ENCODE measurements at regions not wholly inside any gene's neighbourhood (a gene's known extent, or its start where the extent isn't known, plus 50 kb on each side); places are given as distances from the start of the nearest gene placed in this dataset.
A peak's percentile ranks its signal among the peaks of the same experiment; 100 is the strongest.
"Not testable (repeated sequence)": the region's sequence is repeated elsewhere in the genome, so short reads cannot be mapped to it uniquely, and the experiment has no call there.

DNA sequence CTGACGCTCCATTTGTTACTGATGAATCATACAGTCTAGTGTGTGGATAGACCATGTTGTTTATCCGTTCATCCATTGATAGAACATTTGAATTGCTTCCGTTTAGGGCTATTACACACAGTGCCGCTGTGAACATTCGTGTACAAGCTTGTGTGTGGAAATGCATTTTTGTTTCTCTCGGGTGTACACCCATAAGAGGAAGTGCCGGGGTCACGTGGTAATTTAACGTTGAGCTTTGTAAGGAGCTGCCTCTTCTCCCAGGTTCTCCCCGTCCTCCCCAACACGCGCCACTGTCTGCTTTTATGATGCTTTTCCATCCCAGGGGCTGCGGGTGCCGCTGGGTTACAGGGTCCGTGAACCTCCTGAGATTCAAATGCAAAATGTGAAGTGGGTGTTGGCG is 142.3 kb downstream of the IGLL1 start:
- DNase-seq (ENCODE audit: low read depth, low spot score) = no peak

- DNase-seq (ENCODE audit: low read depth, low spot score) = not testable (repeated sequence)
Measured at GRCh38 chr22:23437107-23437395, 143.0 kb downstream of the IGLL1 start.

DNA sequence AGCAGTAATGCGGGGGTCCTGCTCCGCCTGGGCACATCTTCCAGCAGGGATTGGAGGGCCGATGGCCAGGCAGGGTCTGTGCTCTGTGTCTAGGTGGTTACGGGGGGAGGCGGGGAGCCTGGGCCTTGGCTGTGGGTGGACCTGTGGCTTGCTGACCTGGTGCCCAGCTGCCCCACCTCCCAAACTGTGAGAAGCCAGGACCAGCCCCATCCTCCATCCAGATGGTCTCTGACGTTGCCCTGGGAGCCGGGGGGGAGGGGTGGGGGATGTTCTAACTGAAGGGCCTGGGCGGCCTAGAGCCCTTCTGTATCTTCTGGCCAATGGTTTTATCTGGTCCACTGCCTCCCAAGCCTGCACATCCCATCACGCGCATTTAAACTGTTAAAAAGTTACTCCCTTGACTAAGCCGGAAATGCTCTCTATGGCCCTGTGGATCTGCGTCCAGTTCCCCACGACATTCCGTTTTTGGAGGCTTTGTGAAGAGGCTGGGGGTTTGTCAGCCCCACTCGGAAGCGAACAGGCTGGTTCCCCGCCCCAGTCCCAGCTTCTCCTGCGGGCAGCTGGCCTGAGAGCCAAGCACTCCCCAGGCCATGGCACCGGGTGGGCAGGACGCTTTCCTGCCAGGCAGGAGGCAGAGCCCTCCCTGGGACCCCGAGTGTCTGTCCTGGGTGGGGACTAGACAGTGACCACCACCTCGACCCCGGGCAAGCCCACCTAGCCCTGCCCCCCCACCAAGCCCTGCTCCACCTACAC is 143.6 kb downstream of the IGLL1 start:
- DNase-seq (ENCODE audit: low read depth, low spot score) = not testable (repeated sequence)

GRCh38 chr22:23435186-23435585 is 144.9 kb downstream of the IGLL1 start:
- DNase-seq (ENCODE audit: low read depth, low spot score) = not testable (repeated sequence)

- DNase-seq (ENCODE audit: low read depth, low spot score) = not testable (repeated sequence)
Measured at GRCh38 chr22:23434198-23434830, 145.8 kb downstream of the IGLL1 start.

- not testable (repeated sequence) for DNase-seq (ENCODE audit: low read depth, low spot score)
Measured at GRCh38 chr22:23433127-23434005, 146.7 kb downstream of the IGLL1 start.

- DNase-seq (ENCODE audit: low read depth, low spot score) = not testable (repeated sequence)
Measured at GRCh38 chr22:23432719-23433118, 147.4 kb downstream of the IGLL1 start.

DNA sequence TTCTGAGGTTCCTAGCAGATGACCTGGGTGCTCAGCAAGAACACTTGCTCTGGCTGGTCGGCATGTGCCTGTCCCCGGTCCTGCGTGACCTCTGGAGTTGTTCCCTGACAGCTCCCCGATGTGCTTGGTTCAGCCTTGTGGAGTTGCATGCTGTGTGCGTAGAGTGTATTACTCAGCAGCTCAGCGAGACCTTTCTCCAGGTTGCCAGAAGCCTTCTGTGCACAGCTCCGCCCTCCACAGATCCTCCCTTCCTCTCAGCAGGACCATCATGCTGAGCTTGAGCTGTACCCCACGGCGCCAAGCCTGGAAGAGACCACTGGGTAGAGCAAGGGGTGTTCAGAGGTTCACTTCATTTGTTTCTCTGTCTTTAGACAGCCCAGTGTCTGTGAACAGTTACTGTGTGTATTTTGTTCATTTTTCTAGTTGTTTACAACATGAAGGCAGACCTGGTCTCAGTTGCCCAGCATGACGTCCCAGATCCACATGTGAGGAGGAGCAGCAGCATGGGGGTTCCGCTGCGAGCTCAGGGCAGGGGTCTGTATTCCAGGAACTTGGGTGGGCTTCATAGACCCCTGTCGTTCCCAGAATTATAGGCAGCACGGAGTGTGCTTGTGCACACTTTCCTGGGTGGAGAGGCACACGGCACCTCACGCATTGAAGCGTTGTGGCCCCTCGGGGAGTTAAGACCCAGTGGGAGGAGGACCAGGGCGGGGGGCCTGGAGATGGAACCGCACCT is 148.6 kb downstream of the IGLL1 start:
- DNase-seq (ENCODE audit: low read depth, low spot score) = peak; percentile 99

DNA sequence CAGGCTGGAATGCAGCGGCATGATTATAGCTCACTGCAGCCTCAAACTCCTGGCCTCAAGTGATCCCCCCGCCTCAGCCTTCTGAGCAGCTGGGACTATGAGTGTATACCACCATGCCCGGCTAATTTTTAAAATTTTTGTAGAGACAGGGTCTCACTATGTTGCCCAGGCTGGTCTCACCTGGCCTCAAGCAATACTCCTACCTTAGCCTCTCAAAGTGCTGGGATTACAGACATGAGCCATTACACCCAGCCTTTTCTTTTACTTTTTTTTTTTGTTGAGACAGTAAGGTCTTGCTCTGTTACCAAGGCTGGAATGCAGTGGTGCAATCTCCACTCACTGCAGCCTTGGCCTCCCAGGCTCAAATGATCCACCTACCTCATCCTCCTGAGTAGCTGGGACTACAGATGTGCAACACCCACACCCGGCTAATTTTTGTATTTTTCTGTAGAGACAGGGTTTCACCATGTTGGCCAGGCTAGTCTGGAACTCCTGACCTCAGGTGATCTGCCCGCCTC is 155.5 kb downstream of the IGLL1 start:
- DNase-seq (ENCODE audit: low read depth, low spot score) = not testable (repeated sequence)

DNA sequence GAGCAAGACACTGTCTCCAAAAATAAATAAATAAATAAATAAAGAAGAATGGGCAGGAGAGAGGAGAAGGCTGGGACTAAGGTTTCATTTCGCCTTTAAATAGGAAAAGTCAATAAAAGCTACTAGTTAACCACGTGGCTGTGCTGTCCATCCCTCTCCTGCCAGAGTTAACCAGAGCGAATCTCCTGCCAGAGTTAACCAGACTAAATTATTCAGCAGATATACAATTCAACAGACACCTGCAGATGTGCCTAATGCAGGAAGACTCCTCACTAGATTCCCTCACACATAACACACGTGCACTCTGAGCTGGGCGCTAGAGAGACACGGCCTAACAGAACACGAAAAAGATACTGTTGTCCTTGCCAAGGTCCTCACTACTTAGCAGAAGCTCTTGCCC is 156.1 kb downstream of the IGLL1 start:
- DNase-seq (ENCODE audit: low read depth, low spot score) = no peak

DNA sequence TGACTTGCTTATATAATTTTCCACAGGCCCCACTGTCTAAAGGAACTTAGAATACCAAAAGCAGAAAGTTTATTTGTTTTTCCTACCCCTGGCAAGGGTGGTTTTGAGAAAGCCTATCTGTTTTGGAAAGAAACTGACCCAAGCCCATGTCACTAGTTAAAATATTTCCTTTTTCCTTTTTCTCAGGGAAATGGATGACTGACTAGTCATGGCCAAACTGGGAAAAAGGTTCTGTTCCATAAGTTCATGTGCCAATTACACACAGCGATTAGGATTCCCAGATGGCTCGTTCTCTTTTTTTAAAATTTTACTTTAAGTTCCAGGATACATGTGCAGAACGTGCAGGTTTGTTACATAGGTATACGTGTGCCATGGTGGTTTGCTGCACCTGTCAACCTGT is 157.8 kb downstream of the IGLL1 start:
- DNase-seq (ENCODE audit: low read depth, low spot score) = not testable (repeated sequence)

DNA sequence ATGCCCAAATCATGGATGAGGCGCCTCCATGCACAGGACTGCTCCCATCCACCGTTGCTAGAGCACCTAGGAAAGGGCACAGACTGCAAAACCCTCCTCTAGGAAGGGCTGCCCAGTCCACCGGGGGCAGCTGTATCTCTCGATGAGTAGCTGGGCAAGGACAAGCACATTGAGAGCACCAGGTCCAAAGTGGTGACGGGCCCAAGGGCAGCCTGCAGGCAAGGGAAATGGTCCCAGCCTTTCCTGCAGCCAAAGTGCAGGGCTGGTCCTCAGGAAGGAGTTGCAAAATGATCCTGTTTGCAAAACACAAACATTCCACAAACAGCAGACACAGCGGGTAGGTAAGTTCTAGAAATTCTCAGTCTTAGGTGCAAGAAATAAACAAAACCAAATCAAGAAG is 158.8 kb downstream of the IGLL1 start:
- DNase-seq (ENCODE audit: low read depth, low spot score) = not testable (repeated sequence)

GRCh38 chr22:23419931-23420330 is 160.2 kb downstream of the IGLL1 start:
- no peak for DNase-seq (ENCODE audit: low read depth, low spot score)

DNA sequence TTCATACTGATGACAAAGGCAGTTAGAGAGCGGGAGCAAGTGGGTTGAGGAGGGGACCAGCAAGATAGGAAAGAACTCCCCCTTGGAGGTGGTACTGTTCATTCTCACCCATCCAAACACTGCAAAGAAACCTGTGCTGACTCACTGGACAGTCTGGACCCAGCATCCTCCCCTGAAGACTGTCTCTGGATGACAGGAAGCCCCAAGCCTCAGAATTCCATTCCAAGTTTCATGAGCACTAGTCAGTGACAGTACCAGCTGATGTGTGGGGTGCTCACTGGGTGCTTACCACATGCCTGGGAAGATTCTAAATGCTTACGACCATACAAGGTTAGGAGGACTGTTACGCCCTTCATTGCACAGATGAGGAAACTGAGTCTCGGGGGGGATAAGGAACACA is 160.9 kb downstream of the IGLL1 start:
- DNase-seq (ENCODE audit: low read depth, low spot score) = no peak

- no peak for DNase-seq (ENCODE audit: low read depth, low spot score)
Measured at GRCh38 chr22:23418159-23418788, 161.8 kb downstream of the IGLL1 start.

DNA sequence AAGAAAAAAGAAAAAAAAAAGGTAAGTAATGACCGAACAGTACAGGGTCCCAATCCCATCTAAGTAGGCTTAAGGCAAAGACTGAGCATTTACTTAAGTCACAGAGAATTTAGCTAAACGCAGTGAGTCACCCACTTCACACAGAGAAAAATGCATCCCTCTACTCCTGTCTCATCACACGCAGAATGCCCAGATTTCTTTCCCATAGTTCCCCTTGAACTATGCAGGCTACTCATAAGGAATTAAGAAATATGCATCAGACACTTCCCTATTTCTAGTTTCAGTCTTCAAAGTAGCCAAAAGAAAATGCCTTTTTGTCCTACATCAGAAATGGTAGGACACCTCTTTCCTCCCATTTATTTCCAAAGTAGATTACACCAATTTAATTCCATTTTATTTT is 162.8 kb downstream of the IGLL1 start:
- not testable (repeated sequence) for DNase-seq (ENCODE audit: low read depth, low spot score)

GRCh38 chr22:23416169-23416690 is 163.9 kb downstream of the IGLL1 start:
- DNase-seq (ENCODE audit: low read depth, low spot score) = not testable (repeated sequence)

DNA sequence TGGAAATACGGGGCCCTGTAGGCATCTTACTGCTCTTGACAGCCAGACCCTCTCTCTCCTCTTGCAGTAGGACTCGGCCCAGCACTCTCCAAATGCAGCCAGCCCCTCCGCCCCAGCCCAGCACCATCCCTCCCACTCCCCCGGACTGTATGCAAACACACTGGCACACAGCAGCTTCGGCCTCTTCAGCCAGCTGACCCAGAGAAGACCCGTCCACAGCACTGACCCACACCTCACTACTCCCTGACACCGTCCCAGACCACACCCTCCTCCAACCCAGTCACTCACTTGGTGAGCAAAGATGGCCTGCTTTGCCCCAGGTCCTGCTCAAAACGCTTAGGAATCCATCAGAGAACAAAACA is 164.6 kb downstream of the IGLL1 start:
- DNase-seq (ENCODE audit: low read depth, low spot score) = no peak

DNA sequence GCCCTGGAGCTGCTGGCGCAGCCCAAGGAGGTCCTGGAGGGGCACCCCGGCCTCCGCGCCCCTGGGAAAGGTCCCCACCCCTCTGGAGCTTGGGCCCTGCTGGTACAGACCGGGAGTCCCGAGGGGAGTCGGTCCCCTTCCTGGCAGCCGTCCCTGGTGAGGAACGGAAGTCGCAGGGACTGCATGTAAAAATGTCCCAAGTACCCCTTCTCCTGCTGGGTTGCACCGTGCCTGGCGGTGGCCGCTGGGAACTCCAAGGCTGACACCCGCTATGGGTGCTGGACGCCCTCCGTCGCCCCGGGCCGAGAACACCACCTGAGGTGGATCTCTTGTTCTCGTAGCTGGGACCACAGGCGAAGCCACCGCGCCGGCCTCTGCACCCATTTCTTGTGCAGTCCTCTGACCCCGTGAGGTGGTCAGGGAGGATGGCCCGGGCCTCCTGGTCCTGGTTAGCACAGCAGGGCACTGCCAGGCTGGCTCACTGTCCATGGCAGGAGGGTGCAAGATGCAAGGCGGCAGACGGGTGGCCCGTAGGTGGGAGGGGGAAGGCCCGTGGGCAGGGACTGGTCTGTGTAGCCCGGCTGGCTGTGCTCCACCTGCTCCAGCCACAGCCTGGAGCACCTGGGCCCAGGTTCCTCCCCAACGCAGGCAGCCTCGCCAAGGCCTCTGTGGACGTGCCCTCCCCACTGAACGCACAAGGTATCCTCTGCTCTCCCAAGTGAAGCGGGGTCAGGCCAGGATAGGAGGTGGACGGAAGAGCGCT is 165.2 kb downstream of the IGLL1 start:
- no peak for DNase-seq (ENCODE audit: low read depth, low spot score)

DNA sequence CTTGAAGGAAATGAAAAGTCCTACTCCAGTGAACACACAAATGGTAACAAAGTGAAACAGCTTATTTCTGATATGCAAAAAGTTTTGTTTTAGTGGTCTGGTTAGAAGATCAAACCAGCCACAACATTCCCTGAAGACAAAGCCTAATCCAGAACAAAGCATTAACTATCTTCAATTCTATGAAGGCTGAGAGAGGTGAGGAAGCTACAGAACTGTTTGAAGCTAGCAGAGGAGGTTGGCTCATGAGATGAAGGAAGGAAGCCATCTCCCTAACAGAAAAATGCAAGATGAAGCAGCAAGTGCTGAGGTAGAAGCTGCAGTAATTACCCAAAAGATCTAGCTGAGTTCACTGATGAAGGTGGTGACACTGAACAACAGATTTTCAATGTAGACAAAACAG is 168.4 kb downstream of the IGLL1 start:
- DNase-seq (ENCODE audit: low read depth, low spot score) = no peak

All from brain pericyte (primary cell).